Right atrium auricular region (tissue), 2 donors: ENCODE measurements at regions not wholly inside any gene's neighbourhood (a gene's known extent, or its start where the extent isn't known, plus 50 kb on each side); places are given as distances from the start of the nearest gene placed in this dataset.

Experiments used
- DNase-seq: peaks from one replicate; pipeline ENCODE4 v3.0.0-alpha.2; 2019; ENCODE audit warnings: low spot score
- H3K27ac ChIP-seq, 2 donors: fragments of 200-600 bp; sonication (generic); 1 replicate in 1 of 2; 2 replicates in 1 of 2; pipeline ENCODE4 v1.5.1; 2016 to 2019
- H3K27me3 ChIP-seq, 2 donors: fragments of 200-600 bp; sonication (generic); one replicate each; pipeline versions ENCODE4 v1.5.1 to v1.6.0; 2017 to 2019
- H3K36me3 ChIP-seq: fragments of 200-600 bp; sonication (generic); one replicate; pipeline ENCODE4 v1.5.1; 2016
- H3K4me1 ChIP-seq, 2 donors: fragments of 200-600 bp; sonication (generic); one replicate each; pipeline versions ENCODE4 v1.5.1 to v1.6.0; 2017 to 2019
- H3K4me3 ChIP-seq, 2 donors: fragments of 200-600 bp; sonication (generic); 1 replicate in 1 of 2; 2 replicates in 1 of 2; pipeline ENCODE4 v1.5.1; 2017 to 2019; ENCODE audit warnings: mild to moderate bottlenecking in 1 of 2, moderate library complexity in 1 of 2
- H3K9me3 ChIP-seq, 2 donors: fragments of 200-600 bp; sonication (generic); one replicate each; pipeline ENCODE4 v1.5.1; 2019
- CTCF ChIP-seq, 2 donors: fragments of 200-600 bp; sonication (generic); IDR thresholded peaks; one replicate each; pipeline ENCODE4 v1.5.1; 2019; ENCODE audit warnings: antibody characterized with exemption in 2 of 2

- Histone ChIP-seq H3K4me3 (no peak overlapping the region), H3K36me3 (no peaks in the 10 kb centered on the region), H3K9me3 (peaks cover 0 to 17% of the 10 kb centered on the region in 2 donors), H3K27ac (no peak overlapping the region), H3K4me1 (no peaks in the 10 kb centered on the region), H3K27me3 (no peaks in the 10 kb centered on the region)
- no peak for DNase-seq
- no peak for TF ChIP-seq CTCF (IDR thresholded peaks at IDR 0.05)
Observed at GRCh38 chr3:13177641-13178040, 104.4 kb upstream of the IQSEC1 start.

- DNase-seq, result no peak
- no peak for TF ChIP-seq CTCF (IDR thresholded peaks at IDR 0.05)
Observed at GRCh38 chr3:13177236-13177635, 104.0 kb upstream of the IQSEC1 start.

GRCh38 chr3:13176445-13176844 is 103.2 kb upstream of the IQSEC1 start:
- no peak for TF ChIP-seq CTCF (IDR thresholded peaks at IDR 0.05)
- Histone ChIP-seq H3K36me3 (no peaks in the 10 kb centered on the region), H3K9me3 (peaks cover 0 to 17% of the 10 kb centered on the region in 2 donors), H3K4me1 (no peaks in the 10 kb centered on the region), H3K27me3 (no peaks in the 10 kb centered on the region), H3K4me3 (no peak overlapping the region), H3K27ac (no peak overlapping the region)
- no peak for DNase-seq

More at GRCh38 chr3:13177236-13177635, 104.0 kb upstream of the IQSEC1 start:
- Histone ChIP-seq H3K4me3 (no peak overlapping the region), H3K27me3 (no peaks in the 10 kb centered on the region), H3K36me3 (no peaks in the 10 kb centered on the region), H3K27ac (no peak overlapping the region), H3K9me3 (peaks cover 0 to 17% of the 10 kb centered on the region in 2 donors), H3K4me1 (no peaks in the 10 kb centered on the region)

- Histone ChIP-seq H3K4me1 (no peaks in the 10 kb centered on the region), H3K27me3 (no peaks in the 10 kb centered on the region), H3K9me3 (peaks cover 0 to 16% of the 10 kb centered on the region in 2 donors), H3K4me3 (no peak overlapping the region), H3K36me3 (no peaks in the 10 kb centered on the region), H3K27ac (no peak overlapping the region)
- DNase-seq, result no peak
- TF ChIP-seq CTCF (IDR thresholded peaks at IDR 0.05), result no peak
Observed at GRCh38 chr3:13174803-13175135, 101.5 kb upstream of the IQSEC1 start.

- Histone ChIP-seq H3K36me3 (no peaks in the 10 kb centered on the region), H3K4me3 (no peak overlapping the region), H3K4me1 (no peaks in the 10 kb centered on the region), H3K27ac (no peak overlapping the region), H3K27me3 (no peaks in the 10 kb centered on the region), H3K9me3 (peaks cover 0 to 11% of the 10 kb centered on the region in 2 donors)
- no peak for TF ChIP-seq CTCF (IDR thresholded peaks at IDR 0.05)
- no peak for DNase-seq
Observed at GRCh38 chr3:13174011-13174802, 101.0 kb upstream of the IQSEC1 start.

GRCh38 chr3:13173186-13173585 is 100.0 kb upstream of the IQSEC1 start:
- Histone ChIP-seq H3K4me3 (no peak overlapping the region), H3K27me3 (no peaks in the 10 kb centered on the region), H3K9me3 (peaks cover 0 to 2% of the 10 kb centered on the region in 2 donors), H3K36me3 (no peaks in the 10 kb centered on the region), H3K4me1 (no peaks in the 10 kb centered on the region), H3K27ac (no peak overlapping the region)
- no peak for DNase-seq
- TF ChIP-seq CTCF (IDR thresholded peaks at IDR 0.05), result no peak
